Spleen (tissue), 11 donors: ENCODE measurements at regions not wholly inside any gene's neighbourhood (a gene's known extent, or its start where the extent isn't known, plus 50 kb on each side); places are given as distances from the start of the nearest gene placed in this dataset.

ENCODE experiments used
- DNase-seq: peaks from one replicate; pipeline ENCODE4 v3.0.0-alpha.2; 2020
- H3K27ac ChIP-seq, 8 donors: fragments of 200-600 bp; sonication (generic) in 7 of 8; 1 replicate in 4 of 8; 2 replicates in 4 of 8; pipeline versions ENCODE4 v1.5.0 to v1.8.0; 2016 to 2021; ENCODE audit warnings: inconsistent platforms in 4 of 8, mild to moderate bottlenecking in 4 of 8, moderate library complexity in 1 of 8
- H3K27me3 ChIP-seq, 7 donors: fragments of 200-600 bp; sonication (generic) in 6 of 7; replicated peaks in 1 of 7; 1 replicate in 4 of 7; 2 replicates in 3 of 7; pipeline versions ENCODE4 v1.5.0 to v1.8.0; 2016 to 2021; ENCODE audit warnings: inconsistent platforms in 3 of 7, mild to moderate bottlenecking in 1 of 7
- H3K36me3 ChIP-seq, 6 donors: fragments of 200-600 bp; sonication (generic) in 5 of 6; 1 replicate in 4 of 6; 2 replicates in 2 of 6; pipeline versions ENCODE4 v1.5.0 to v1.8.0; 2016 to 2021; ENCODE audit warnings: inconsistent platforms in 2 of 6
- H3K4me1 ChIP-seq, 6 donors: fragments of 200-600 bp; sonication (generic) in 5 of 6; 1 replicate in 3 of 6; 2 replicates in 3 of 6; pipeline versions ENCODE4 v1.5.0 to v1.8.0; 2016 to 2021; ENCODE audit warnings: inconsistent platforms in 3 of 6
- H3K4me3 ChIP-seq, 8 donors: fragments of 200-600 bp; sonication (generic) in 7 of 8; 1 replicate in 4 of 8; 2 replicates in 4 of 8; pipeline versions ENCODE4 v1.5.0 to v1.8.0; 2016 to 2021; ENCODE audit warnings: inconsistent platforms in 4 of 8, mild to moderate bottlenecking in 4 of 8, moderate library complexity in 2 of 8
- H3K9me3 ChIP-seq, 8 donors: fragments of 200-600 bp; sonication (generic) in 7 of 8; 1 replicate in 4 of 8; 2 replicates in 4 of 8; pipeline versions ENCODE4 v1.5.0 to v1.8.0; 2016 to 2021; ENCODE audit warnings: inconsistent platforms in 4 of 8
- CTCF ChIP-seq, 11 experiments: fragments of 200-600 bp in 7 of 11; fragments of 450-650 bp in 4 of 11; sonication (generic) in 4 of 11; IDR thresholded peaks in 8 of 11; conservative IDR thresholded peaks in 3 of 11; 1 replicate in 7 of 11; 2 replicates in 4 of 11; pipeline versions ENCODE4 v1.4.0 to v1.8.0; 2016 to 2021; ENCODE audit warnings: antibody characterized with exemption in 11 of 11, inconsistent platforms in 4 of 11, mild to moderate bottlenecking in 1 of 11
- POLR2A ChIP-seq, 3 donors: fragments of 450-650 bp; IDR thresholded peaks; one replicate each; pipeline ENCODE4 v1.5.1; 2017; ENCODE audit warnings: antibody characterized with exemption in 3 of 3, mild to moderate bottlenecking in 1 of 3
- POLR2AphosphoS5 ChIP-seq, 3 donors: sonication (generic); formaldehyde crosslinking; IDR thresholded peaks; one replicate each; pipeline ENCODE4 v1.5.1; 2017; ENCODE audit warnings: antibody characterized with exemption in 3 of 3
- WGBS, 5 donors: extraction: QIAGEN DNeasy Blood & Tissue Kit in 3 of 5; methylation state at CpG; one replicate each; pipeline versions ENCODE4 v1.1.5 to v1.1.7; 2013 to 2018; 5-methylcytosine and 5-hydroxymethylcytosine counted together
- intact Hi-C: fragments of 100-400 bp; cut with DNase I; formaldehyde crosslinking; loops from one replicate; pipeline ENCODE4 v1.15.0; 2023; ENCODE audit warnings: low total_unique reads
- donor health status: healthy with polysubstance abuse.
- donor health status: DM: no; HTN: no; CAD: no; lungs with moderate emphysema.
- donor health status: DM: no; HTN: no; CAD: no.
- donor health status: Bipolar disorder and iron deficiency.
- donor health status: healthy.
- donor health status: DM: no; HTN: no; CAD: no.
- donor health status: DM: yes; HTN: yes; CAD: no.

GRCh38 chr5:29504411-29504810, 1689.1 kb upstream of the CDH6 start:
- Histone ChIP-seq H3K27me3 (no peaks in the 10 kb centered on the region), H3K4me1 (no peaks in the 10 kb centered on the region), H3K4me3 (no peak overlapping the region), H3K36me3 (no peaks in the 10 kb centered on the region), H3K9me3 (peaks cover 0 to 26% (median 10%) of the 10 kb centered on the region in 8 donors), H3K27ac (no peak overlapping the region)
- intact Hi-C loops: no loop called here
- TF ChIP-seq POLR2AphosphoS5 (IDR thresholded peaks at IDR 0.05): no peak
- TF ChIP-seq CTCF (IDR thresholded peaks at IDR 0.05 in 8 of 11, conservative IDR thresholded peaks at IDR 0.05 in 3 of 11): no peak
- no peak for TF ChIP-seq POLR2A (IDR thresholded peaks at IDR 0.05)
- DNase-seq: no peak
- 0 to 91% (median 69%) methylated on average over 1 of the region's 1 CpG for WGBS, 5 donors

- peaks cover 0 to 71% (median 58%) of the 10 kb centered on the region in 8 donors for H3K9me3 ChIP-seq
- no peaks in the 10 kb centered on the region for H3K27me3 ChIP-seq
- no peak overlapping the region for H3K4me3 ChIP-seq
- H3K27ac ChIP-seq: no peak overlapping the region
- intact Hi-C loops: no loop called here
- H3K4me1 ChIP-seq: no peaks in the 10 kb centered on the region
- no peaks in the 10 kb centered on the region for H3K36me3 ChIP-seq
- TF ChIP-seq POLR2A (IDR thresholded peaks at IDR 0.05): no peak
- peak; percentile 24 for DNase-seq
- 45 to 96% (median 90%) methylated on average over 3 to 4 of the region's 4 CpGs for WGBS, 5 donors
These were observed 1694.6 kb upstream of the CDH6 start for GRCh38 chr5:29498860-29499259.

GRCh38 chr5:29498412-29498811, 1695.1 kb upstream of the CDH6 start:
- H3K36me3 ChIP-seq: no peaks in the 10 kb centered on the region
- H3K27me3 ChIP-seq: no peaks in the 10 kb centered on the region
- no peak overlapping the region for H3K27ac ChIP-seq
- no peak overlapping the region for H3K4me3 ChIP-seq
- WGBS, 5 donors: 82 to 94% (median 85%) methylated on average over 2 of the region's 2 CpGs
- no peak for DNase-seq
- H3K4me1 ChIP-seq: no peaks in the 10 kb centered on the region
- intact Hi-C loops: no loop called here
- peaks cover 0 to 75% (median 62%) of the 10 kb centered on the region in 8 donors for H3K9me3 ChIP-seq
- TF ChIP-seq POLR2A (IDR thresholded peaks at IDR 0.05) (no peak), POLR2AphosphoS5 (IDR thresholded peaks at IDR 0.05) (no peak), CTCF (IDR thresholded peaks at IDR 0.05 in 8 of 11, conservative IDR thresholded peaks at IDR 0.05 in 3 of 11) (no peak)

- DNase-seq: no peak
- Histone ChIP-seq H3K4me3 (no peak overlapping the region), H3K27me3 (no peaks in the 10 kb centered on the region), H3K36me3 (no peaks in the 10 kb centered on the region), H3K27ac (no peak overlapping the region), H3K9me3 (peaks cover 0 to 46% (median 31%) of the 10 kb centered on the region in 8 donors), H3K4me1 (no peaks in the 10 kb centered on the region)
- intact Hi-C loops: no loop called here
- TF ChIP-seq CTCF (IDR thresholded peaks at IDR 0.05 in 8 of 11, conservative IDR thresholded peaks at IDR 0.05 in 3 of 11): no peak
- no peak for TF ChIP-seq POLR2AphosphoS5 (IDR thresholded peaks at IDR 0.05)
- TF ChIP-seq POLR2A (IDR thresholded peaks at IDR 0.05): no peak
- WGBS, 5 donors: 89 to 96% (median 93%) methylated on average over 3 of the region's 3 CpGs
These were observed 1708.2 kb upstream of the CDH6 start for GRCh38 chr5:29485333-29485732.

GRCh38 chr5:29469581-29469980, 1723.9 kb upstream of the CDH6 start:
- DNase-seq: no peak
- Histone ChIP-seq H3K36me3 (no peaks in the 10 kb centered on the region), H3K4me1 (no peaks in the 10 kb centered on the region), H3K4me3 (no peak overlapping the region), H3K9me3 (peaks cover 0 to 35% (median 15%) of the 10 kb centered on the region in 8 donors), H3K27me3 (no peaks in the 10 kb centered on the region), H3K27ac (no peak overlapping the region)
- TF ChIP-seq CTCF (IDR thresholded peaks at IDR 0.05 in 8 of 11, conservative IDR thresholded peaks at IDR 0.05 in 3 of 11): no peak
- no peak for TF ChIP-seq POLR2A (IDR thresholded peaks at IDR 0.05)
- TF ChIP-seq POLR2AphosphoS5 (IDR thresholded peaks at IDR 0.05): no peak
- 58 to 83% (median 70%) methylated on average over 1 of the region's 1 CpG for WGBS, 5 donors
- intact Hi-C loops: no loop called here
